MM.1S (cell line): ENCODE measurements at regions not wholly inside any gene's neighbourhood (a gene's known extent, or its start where the extent isn't known, plus 50 kb on each side); places are given as distances from the start of the nearest gene placed in this dataset.

Experiments used
- DNase-seq: peaks from one replicate; pipeline ENCODE4 v3.0.0-alpha.2; 2015
- H2AFZ ChIP-seq: fragments of 300-600 bp; sonication (generic); 2 replicates; pipeline ENCODE4 v1.6.0; 2016; ENCODE audit warnings: antibody characterized with exemption, low read length
- H3F3A ChIP-seq: fragments of 300-600 bp; sonication (generic); 2 replicates; pipeline ENCODE4 v1.6.1; 2016; ENCODE audit warnings: mild to moderate bottlenecking, antibody characterized with exemption, low read length, moderate library complexity, mixed read lengths; ENCODE audit not compliant: insufficient read depth
- H3K27ac ChIP-seq: fragments of 300-600 bp; sonication (generic); 2 replicates; pipeline ENCODE4 v1.5.1; 2016; ENCODE audit warnings: mild to moderate bottlenecking, low read length
- H3K27me3 ChIP-seq: fragments of 300-600 bp; sonication (generic); replicated peaks from 2 replicates; pipeline ENCODE4 v1.6.0; 2016; ENCODE audit warnings: low read length; ENCODE audit not compliant: insufficient read depth
- H3K36me3 ChIP-seq: fragments of 300-600 bp; sonication (generic); replicated peaks from 2 replicates; pipeline ENCODE4 v1.6.1; 2016; ENCODE audit warnings: mild to moderate bottlenecking, low read length, mixed read lengths; ENCODE audit not compliant: insufficient read depth
- H3K4me1 ChIP-seq: fragments of 300-600 bp; sonication (generic); 2 replicates; pipeline ENCODE4 v1.6.1; 2016; ENCODE audit warnings: low read length, mixed read lengths
- H3K4me2 ChIP-seq: fragments of 300-600 bp; sonication (generic); 2 replicates; pipeline ENCODE4 v1.6.0; 2016; ENCODE audit warnings: low read depth, low read length
- H3K4me3 ChIP-seq: fragments of 300-600 bp; sonication (generic); 2 replicates; pipeline ENCODE4 v1.5.1; 2016; ENCODE audit warnings: low read length, mixed read lengths
- H3K79me2 ChIP-seq: fragments of 300-600 bp; sonication (generic); 2 replicates; pipeline ENCODE4 v1.6.1; 2016; ENCODE audit warnings: mixed run types, low read length, mixed read lengths
- H3K9ac ChIP-seq: fragments of 300-600 bp; sonication (generic); 2 replicates; pipeline ENCODE4 v1.6.1; 2016; ENCODE audit warnings: low read length, mixed read lengths
- H3K9me2 ChIP-seq: fragments of 300-600 bp; sonication (generic); replicated peaks from 2 replicates; pipeline ENCODE4 v1.6.1; 2016; ENCODE audit warnings: mild to moderate bottlenecking, low read length, mixed read lengths; ENCODE audit not compliant: insufficient read depth
- H3K9me3 ChIP-seq: fragments of 300-600 bp; sonication (generic); replicated peaks from 2 replicates; pipeline ENCODE4 v1.6.1; 2016; ENCODE audit warnings: mild to moderate bottlenecking, low read length, mixed read lengths; ENCODE audit not compliant: insufficient read depth
- H4K20me1 ChIP-seq: fragments of 300-600 bp; sonication (generic); 2 replicates; pipeline ENCODE4 v1.6.1; 2016; ENCODE audit warnings: mild to moderate bottlenecking, low read length, moderate library complexity, mixed read lengths; ENCODE audit not compliant: insufficient read depth
- EZH2 ChIP-seq: fragments of 300-600 bp; sonication (generic); optimal IDR thresholded peaks from 2 replicates; pipeline ENCODE3; 2017; ENCODE audit warnings: low read depth, mild to moderate bottlenecking, antibody characterized with exemption, low read length, mixed read lengths
- EZH2phosphoT487 ChIP-seq: fragments of 300-600 bp; sonication (generic); IDR thresholded peaks from 2 replicates; pipeline ENCODE4 v1.6.1; 2018; ENCODE audit warnings: antibody characterized with exemption, low read length
- TF ChIP-seq, protein P1 (sequence below): fragments of 300-600 bp; sonication (generic); IDR thresholded peaks from 2 replicates; pipeline ENCODE4 v1.5.1; 2016; ENCODE audit warnings: antibody characterized with exemption, low read length, mixed read lengths

DNA sequence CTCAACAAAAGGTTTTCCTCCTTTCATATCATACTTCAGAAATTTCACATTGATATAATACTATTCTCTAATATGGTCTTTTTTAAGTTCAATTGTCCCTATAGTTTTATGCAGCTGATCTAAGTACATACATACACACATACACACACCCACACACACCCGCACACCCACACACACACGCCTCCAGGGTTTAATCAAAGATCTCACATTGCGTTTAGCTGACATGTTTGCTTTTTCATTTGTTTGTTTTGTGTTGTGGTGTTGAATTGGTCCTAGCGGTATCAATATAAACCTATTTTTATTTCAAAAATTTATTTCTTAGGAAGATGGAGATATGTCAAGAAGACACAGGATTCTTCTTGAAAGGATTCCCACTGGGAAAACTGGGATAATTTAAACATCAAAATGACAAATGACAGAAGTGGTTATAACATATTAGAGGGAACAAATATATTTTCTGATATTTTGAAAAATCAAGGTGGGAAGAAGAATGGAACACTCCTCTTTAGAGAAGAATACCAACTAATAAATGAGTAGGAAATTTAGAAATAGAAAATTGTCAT, 434.9 kb upstream of the SLC30A5 start:
- no peak for TF ChIP-seq EZH2
- no peak for TF ChIP-seq EZH2phosphoT487
- TF ChIP-seq, protein P1, sequence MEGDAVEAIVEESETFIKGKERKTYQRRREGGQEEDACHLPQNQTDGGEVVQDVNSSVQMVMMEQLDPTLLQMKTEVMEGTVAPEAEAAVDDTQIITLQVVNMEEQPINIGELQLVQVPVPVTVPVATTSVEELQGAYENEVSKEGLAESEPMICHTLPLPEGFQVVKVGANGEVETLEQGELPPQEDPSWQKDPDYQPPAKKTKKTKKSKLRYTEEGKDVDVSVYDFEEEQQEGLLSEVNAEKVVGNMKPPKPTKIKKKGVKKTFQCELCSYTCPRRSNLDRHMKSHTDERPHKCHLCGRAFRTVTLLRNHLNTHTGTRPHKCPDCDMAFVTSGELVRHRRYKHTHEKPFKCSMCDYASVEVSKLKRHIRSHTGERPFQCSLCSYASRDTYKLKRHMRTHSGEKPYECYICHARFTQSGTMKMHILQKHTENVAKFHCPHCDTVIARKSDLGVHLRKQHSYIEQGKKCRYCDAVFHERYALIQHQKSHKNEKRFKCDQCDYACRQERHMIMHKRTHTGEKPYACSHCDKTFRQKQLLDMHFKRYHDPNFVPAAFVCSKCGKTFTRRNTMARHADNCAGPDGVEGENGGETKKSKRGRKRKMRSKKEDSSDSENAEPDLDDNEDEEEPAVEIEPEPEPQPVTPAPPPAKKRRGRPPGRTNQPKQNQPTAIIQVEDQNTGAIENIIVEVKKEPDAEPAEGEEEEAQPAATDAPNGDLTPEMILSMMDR: no peak
- Histone ChIP-seq H3K9me2 (no peaks in the 10 kb centered on the region), H3K36me3 (no peaks in the 10 kb centered on the region), H3K27me3 (no peaks in the 10 kb centered on the region), H3K27ac (no peak overlapping the region), H3K4me3 (no peak overlapping the region), H3F3A (no peaks in the 10 kb centered on the region), H3K4me1 (no peaks in the 10 kb centered on the region), H2AFZ (no peak overlapping the region), H3K9ac (no peak overlapping the region), H3K4me2 (no peak overlapping the region), H4K20me1 (no peaks in the 10 kb centered on the region), H3K9me3 (no peaks in the 10 kb centered on the region), H3K79me2 (no peaks in the 10 kb centered on the region)
- no peak for DNase-seq

DNA sequence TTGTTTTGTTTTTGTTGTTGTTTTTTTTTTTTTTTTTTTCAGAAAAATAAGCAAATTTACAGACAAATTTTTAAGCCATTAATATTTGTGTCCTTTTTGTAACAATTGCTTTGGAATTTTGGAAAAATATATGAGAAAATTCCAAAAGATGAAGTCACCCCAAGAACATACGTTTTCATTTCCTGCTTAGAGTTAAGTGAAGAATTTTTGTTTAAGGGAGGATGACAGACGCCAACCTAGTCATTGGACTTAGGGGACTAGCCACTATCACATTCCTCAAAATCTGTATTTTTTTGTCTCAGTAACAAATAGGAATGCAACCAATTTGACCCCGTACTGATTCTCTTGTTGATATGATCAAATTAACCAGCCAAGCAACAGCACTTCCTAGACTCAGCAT, 433.9 kb upstream of the SLC30A5 start:
- Histone ChIP-seq H3K4me1 (no peaks in the 10 kb centered on the region), H3F3A (no peaks in the 10 kb centered on the region), H3K36me3 (no peaks in the 10 kb centered on the region), H3K9me3 (no peaks in the 10 kb centered on the region), H2AFZ (no peak overlapping the region), H3K27ac (no peak overlapping the region), H3K4me3 (no peak overlapping the region), H3K79me2 (no peaks in the 10 kb centered on the region), H4K20me1 (no peaks in the 10 kb centered on the region), H3K4me2 (no peak overlapping the region), H3K9me2 (no peaks in the 10 kb centered on the region), H3K27me3 (no peaks in the 10 kb centered on the region), H3K9ac (no peak overlapping the region)
- TF ChIP-seq EZH2phosphoT487 (no peak), EZH2 (no peak)
- TF ChIP-seq, protein P1: no peak
- DNase-seq: no peak

DNA sequence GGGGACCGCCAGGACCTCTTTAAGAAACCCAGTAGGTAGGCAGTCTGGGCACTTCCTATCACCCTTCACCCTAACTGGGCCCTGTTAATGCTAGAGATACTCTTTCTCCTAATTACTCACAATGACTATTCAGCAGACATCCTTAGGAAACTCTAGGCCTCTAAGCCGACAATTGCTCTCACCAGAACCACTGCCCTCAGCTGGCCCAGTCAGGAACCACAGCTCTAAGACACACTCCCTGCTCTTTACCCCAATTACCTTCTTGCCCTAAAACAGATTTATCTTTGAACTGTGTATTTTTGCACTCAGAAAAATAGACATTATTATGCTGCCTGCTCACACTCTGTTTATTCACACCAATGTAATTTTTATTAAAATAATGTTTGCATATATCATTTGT, 432.6 kb upstream of the SLC30A5 start:
- no peaks in the 10 kb centered on the region for H3K79me2 ChIP-seq
- no peaks in the 10 kb centered on the region for H3F3A ChIP-seq
- no peaks in the 10 kb centered on the region for H4K20me1 ChIP-seq
- no peaks in the 10 kb centered on the region for H3K36me3 ChIP-seq
- TF ChIP-seq EZH2phosphoT487 (no peak), EZH2 (no peak)
- TF ChIP-seq, protein P1: no peak
- no peak overlapping the region for H3K27ac ChIP-seq
- H3K4me2 ChIP-seq: no peak overlapping the region
- H3K9me2 ChIP-seq: no peaks in the 10 kb centered on the region
- no peaks in the 10 kb centered on the region for H3K27me3 ChIP-seq
- H2AFZ ChIP-seq: no peak overlapping the region
- H3K4me3 ChIP-seq: no peak overlapping the region
- H3K4me1 ChIP-seq: no peaks in the 10 kb centered on the region
- H3K9ac ChIP-seq: no peak overlapping the region
- H3K9me3 ChIP-seq: no peaks in the 10 kb centered on the region
- no peak for DNase-seq
